Stomach (tissue), 4 donors: ENCODE measurements at regions not wholly inside any gene's neighbourhood (a gene's known extent, or its start where the extent isn't known, plus 50 kb on each side); places are given as distances from the start of the nearest gene placed in this dataset.

ENCODE experiments used
- EP300 ChIP-seq: sonication (generic); formaldehyde crosslinking; IDR thresholded peaks from one replicate; pipeline ENCODE4 v1.6.1; 2017; ENCODE audit warnings: antibody characterized with exemption
- POLR2A ChIP-seq, 4 donors: fragments of 450-650 bp; IDR thresholded peaks; one replicate each; pipeline ENCODE4 v1.6.1; 2016; ENCODE audit warnings: antibody characterized with exemption in 4 of 4, control low read depth in 2 of 4, mild to moderate bottlenecking in 1 of 4, moderate library complexity in 1 of 4
- POLR2AphosphoS5 ChIP-seq, 3 donors: sonication (generic); formaldehyde crosslinking; IDR thresholded peaks; one replicate each; pipeline ENCODE4 v1.6.1; 2016; ENCODE audit warnings: antibody characterized with exemption in 3 of 3
- TF ChIP-seq, protein P1 (sequence below), 7 experiments: fragments of 450-650 bp in 4 of 7; fragments of 200-600 bp in 3 of 7; sonication (generic) in 3 of 7; IDR thresholded peaks; one replicate each; pipeline ENCODE4 v1.5.1; 2016 to 2019; ENCODE audit warnings: antibody characterized with exemption in 7 of 7, control low read depth in 2 of 7, mild to moderate bottlenecking in 1 of 7

DNA sequence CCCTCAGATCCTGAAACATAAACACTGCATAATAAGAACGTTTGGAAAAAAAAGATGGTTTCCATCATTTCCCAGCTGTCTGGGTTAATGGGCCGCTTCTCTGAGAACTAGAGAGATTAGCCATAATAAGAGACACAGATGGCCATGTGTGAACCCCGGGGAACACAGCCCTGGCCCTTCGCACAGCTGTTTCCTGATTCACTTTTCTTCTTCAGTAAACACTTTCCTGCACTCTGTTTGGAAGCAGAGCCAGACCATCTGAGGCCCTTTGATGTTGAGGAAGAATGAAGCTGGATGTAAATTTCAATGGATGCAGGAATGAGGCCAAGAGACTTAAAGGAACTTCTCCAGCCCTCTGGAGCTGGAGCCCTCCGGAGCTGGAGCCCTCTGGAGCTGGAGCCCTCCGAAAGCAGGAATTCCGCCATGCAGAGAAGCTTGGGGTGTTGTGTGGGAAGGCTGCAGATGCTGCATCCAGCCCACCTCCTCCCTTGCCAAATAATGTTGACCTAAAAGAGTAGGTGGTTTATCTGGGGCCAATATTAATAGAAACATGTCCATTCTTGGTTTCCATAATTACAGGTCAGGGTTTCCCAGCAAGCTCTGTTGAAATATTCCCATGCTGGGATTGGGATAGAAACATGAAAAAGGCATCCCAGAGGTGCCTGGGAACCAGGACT lies 218.9 kb downstream of the NXNL2 start:
- TF ChIP-seq, protein P1, sequence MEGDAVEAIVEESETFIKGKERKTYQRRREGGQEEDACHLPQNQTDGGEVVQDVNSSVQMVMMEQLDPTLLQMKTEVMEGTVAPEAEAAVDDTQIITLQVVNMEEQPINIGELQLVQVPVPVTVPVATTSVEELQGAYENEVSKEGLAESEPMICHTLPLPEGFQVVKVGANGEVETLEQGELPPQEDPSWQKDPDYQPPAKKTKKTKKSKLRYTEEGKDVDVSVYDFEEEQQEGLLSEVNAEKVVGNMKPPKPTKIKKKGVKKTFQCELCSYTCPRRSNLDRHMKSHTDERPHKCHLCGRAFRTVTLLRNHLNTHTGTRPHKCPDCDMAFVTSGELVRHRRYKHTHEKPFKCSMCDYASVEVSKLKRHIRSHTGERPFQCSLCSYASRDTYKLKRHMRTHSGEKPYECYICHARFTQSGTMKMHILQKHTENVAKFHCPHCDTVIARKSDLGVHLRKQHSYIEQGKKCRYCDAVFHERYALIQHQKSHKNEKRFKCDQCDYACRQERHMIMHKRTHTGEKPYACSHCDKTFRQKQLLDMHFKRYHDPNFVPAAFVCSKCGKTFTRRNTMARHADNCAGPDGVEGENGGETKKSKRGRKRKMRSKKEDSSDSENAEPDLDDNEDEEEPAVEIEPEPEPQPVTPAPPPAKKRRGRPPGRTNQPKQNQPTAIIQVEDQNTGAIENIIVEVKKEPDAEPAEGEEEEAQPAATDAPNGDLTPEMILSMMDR (IDR thresholded peaks at IDR 0.05) = no peak
- TF ChIP-seq POLR2A (IDR thresholded peaks at IDR 0.05) (no peak), EP300 (no peak), POLR2AphosphoS5 (IDR thresholded peaks at IDR 0.05) (no peak)
